ENCODE measurements at regions not wholly inside any gene's neighbourhood (a gene's known extent, or its start where the extent isn't known, plus 50 kb on each side); places are given as distances from the start of the nearest gene placed in this dataset.

DNA sequence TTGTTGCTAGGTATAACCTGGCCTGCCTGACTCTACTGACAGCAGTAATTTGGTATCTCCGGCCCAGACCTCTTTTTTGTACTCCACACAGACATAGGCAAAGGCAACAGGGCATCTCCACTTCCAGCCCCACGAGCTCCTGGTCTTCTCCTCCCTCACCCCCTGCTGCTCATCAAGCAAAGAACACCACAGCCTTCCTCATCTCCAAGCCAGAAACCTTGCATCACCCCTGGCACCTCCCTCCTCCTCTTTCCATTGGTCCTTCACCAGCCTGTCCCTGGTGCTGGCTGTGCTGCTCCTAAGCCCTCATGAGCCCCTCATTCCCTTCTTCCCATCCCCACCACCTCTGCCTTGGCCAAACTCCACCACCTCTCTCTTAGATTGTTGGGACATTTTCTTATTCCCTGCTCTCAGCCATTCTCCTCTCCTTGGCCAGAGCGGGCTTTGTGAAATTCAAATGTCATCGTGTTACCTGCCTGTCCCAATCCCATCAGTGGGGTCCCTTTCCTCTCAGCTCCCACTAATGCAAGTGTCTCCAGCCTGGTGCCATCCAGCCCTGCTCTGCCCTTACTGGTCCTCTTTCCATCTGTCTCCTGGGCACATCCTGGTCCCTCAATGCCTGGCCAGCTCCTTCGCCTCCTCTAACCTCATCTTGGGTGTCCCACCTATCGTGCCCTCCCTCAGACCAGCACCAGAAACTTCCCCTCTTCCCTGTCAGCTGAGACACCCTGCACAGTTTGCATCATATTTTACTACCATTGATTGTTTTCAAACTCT, 77.4 kb downstream of the INHBB start:
- no peak for DNase-seq
- in situ Hi-C loops (cut with MboI; ENCODE audit: low pct_unique_long_range_greater_than_20kb, low sequenced_read_pairs): no loop called here

DNA sequence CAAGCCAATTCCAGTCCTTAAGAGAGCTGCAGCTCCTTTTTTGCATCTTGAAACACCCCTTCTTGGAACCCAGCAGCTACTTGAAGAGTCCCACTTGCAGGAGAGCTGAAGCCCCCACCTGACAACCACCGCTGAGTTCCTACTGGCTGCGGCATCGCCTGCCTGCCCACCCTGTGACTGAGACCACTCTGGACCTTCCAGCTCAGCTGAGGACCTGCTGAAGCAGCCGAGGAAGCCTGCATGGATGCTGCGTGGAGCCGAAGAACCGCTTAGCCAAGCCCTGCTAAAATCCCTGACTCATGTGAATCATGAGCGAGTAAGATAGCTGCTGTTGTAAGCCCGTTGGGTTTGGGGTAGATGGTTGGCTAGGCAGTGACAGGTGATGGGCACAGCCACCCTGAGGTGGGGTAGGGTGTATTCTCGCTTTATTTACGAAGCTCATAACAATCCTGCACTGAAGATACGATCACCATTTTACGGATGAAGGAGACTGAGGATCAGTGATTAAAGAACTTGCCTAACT, 78.4 kb downstream of the INHBB start:
- in situ Hi-C loops (cut with MboI; ENCODE audit: low pct_unique_long_range_greater_than_20kb, low sequenced_read_pairs): no loop called here
- DNase-seq: no peak

DNA sequence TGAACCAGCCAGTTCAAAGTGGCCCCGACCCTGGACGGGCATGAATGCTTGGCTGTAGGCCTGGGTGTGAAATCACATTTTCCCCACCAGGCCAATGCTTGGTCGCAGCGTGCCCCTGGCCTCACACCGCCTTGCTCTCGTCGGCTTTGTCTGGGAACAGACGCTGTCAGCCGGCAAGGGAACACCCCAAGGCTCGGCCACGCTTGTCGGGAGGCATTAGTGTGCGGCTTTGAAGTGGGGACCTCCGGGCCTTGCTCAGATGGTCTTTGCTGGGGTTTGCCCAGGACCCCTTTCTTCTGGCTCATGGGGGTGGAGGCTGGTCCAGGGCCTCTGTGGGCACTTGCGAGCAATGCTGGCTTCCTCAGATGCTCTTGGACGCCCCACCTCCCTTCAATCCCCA, 79.1 kb downstream of the INHBB start:
- in situ Hi-C loops (cut with MboI; ENCODE audit: low pct_unique_long_range_greater_than_20kb, low sequenced_read_pairs): no loop called here

DNA sequence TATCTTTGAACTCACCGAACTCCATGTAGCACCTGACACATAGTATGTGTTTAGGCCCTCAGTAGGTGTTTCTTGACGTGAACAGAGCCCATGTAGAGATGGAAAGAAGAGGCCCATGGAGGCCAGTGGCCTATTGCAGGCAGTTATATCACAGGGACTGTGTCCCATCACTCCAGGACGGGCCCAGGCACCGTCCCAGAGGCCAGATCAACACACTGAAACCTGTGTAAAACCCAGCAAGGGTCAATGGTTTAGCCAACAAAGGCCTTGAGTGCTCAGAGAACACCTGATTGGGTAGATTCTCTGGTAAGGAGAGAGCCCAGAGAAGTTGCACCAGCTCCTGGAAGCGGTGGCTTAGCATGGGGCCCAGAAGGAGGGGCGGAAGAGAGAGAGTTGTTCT, 82.8 kb downstream of the INHBB start:
- DNase-seq: no peak
- in situ Hi-C loops (cut with MboI; ENCODE audit: low pct_unique_long_range_greater_than_20kb, low sequenced_read_pairs): no loop called here

More for the DNA sequence above, 79.1 kb downstream of the INHBB start:
- DNase-seq: no peak

DNA sequence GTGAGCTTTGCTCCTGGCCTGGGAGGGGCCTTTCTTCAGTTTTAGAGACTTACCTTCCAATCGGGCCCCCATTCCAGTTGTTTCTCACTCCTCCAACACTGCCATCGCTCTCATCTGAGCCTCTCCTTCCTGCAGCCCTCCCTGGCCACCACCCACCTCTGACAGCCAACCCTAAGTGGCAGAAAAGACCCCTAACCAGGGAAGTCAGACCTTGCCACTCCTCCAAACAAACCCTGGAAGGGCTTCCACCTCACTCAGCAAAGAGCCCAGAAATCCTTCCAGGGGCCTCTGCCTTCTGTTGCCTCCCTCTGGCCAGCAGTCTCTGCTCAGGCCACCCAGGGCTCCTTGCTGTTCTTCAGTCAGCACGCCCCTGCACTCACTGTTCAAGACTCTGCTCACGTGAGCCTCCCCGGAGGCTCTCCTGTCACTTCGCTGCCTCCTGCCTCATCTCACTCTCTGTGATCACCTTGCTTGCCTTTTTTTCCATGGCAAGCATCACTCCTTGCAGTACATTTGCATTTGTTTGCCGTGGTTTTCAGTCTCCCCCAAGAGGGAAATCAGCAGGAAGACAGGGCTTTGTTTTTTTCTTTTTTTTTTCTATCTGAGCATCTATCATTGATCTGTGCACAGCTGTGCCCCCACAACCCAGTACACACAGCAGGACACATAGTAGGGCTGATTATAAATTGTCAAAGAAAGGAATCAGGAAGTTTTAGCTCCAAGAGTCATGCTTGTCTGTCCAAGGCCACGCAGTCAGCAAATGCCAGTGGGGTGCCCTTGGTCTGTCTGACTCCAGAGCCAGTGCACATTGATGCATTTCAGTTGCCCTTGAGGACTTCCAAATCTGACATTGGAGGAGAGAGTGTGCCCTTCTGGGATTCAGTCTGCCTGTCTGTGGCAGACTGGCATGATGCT, 83.9 kb downstream of the INHBB start:
- in situ Hi-C loops (cut with MboI; ENCODE audit: low pct_unique_long_range_greater_than_20kb, low sequenced_read_pairs): no loop called here

DNA sequence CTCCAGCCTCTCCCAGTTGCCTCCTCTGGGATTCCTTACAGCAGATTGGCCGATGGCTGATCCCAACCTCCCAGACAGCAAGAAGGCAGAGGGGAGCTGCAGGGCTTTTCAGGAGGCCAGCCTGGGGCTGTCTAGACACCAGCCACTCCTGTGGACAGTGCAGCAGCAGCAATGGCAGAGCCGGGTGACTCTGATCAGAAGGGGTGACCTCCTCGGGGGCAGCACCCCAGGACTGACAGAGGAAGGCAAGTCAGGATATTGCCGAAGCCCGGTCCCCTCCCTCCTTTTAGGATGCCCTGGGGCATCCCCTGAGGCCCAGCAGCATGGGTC, 84.5 kb downstream of the INHBB start:
- DNase-seq: no peak
- in situ Hi-C loops (cut with MboI; ENCODE audit: low pct_unique_long_range_greater_than_20kb, low sequenced_read_pairs): no loop called here

More for the DNA sequence above, 83.9 kb downstream of the INHBB start:
- DNase-seq: no peak

DNA sequence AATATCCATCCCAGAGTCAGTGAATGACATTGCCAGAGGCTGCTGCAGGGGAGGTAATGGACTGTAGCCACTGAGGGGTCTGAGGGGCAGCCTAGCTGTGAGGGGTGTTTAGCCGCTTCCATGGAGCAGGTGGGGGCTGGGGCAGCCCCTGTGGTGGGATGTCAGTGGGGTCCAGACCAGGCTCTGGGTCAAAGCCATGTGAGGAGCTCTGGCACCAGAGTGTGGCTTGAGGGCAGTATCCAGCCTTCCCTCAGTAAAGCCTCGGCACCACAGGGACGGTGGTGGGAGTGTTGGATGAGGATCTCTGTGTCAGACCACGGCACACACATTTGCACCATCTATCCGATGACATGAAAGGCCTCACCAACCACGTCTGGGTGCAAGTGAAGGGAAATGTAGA, 85.0 kb downstream of the INHBB start:
- in situ Hi-C loops (cut with MboI; ENCODE audit: low pct_unique_long_range_greater_than_20kb, low sequenced_read_pairs): no loop called here
- DNase-seq: no peak

DNA sequence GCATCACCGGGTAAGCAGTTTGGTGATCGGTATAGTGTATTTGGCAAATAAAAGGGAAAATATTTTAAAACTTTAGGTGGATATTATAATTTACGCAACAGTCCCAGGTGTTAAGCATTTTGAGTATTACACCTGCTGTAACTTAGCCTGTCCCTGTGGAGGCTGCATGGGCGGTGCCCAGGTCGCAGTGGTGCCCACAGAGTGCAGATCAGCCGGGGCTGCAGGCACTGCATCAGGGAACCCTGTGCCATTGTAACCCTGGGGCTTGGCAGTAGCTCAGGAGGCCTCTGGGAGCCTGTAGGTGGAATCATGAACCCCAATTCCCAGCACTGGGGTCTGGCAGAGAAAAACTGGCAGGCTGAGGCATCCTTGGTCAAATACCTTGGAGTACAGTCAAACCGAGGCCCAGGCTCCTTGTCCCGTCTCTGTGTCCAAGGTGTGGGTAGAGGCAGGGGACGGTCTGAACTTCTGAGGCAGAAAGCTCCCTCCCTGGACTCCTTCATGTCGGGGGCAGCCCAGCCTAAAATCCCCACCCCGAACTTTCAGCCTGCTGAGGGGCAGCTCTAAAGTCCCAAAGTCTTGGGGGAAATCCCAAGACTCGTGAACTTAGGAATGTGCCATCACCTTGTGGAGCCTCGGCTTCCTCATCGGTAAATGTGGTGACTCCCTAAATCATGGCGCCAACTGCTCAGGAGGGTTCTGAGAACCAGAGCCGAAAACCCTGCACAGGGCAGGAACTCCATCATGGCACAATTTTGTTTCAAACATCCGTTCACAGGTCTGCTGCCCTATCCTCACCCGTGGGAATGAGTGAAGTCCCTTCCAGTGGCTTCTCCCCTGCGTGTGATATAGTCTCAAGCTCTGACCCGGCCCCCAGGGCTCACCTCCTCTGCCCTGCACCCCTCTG, 85.7 kb downstream of the INHBB start:
- in situ Hi-C loops (cut with MboI; ENCODE audit: low pct_unique_long_range_greater_than_20kb, low sequenced_read_pairs): no loop called here
- no peak for DNase-seq

DNA sequence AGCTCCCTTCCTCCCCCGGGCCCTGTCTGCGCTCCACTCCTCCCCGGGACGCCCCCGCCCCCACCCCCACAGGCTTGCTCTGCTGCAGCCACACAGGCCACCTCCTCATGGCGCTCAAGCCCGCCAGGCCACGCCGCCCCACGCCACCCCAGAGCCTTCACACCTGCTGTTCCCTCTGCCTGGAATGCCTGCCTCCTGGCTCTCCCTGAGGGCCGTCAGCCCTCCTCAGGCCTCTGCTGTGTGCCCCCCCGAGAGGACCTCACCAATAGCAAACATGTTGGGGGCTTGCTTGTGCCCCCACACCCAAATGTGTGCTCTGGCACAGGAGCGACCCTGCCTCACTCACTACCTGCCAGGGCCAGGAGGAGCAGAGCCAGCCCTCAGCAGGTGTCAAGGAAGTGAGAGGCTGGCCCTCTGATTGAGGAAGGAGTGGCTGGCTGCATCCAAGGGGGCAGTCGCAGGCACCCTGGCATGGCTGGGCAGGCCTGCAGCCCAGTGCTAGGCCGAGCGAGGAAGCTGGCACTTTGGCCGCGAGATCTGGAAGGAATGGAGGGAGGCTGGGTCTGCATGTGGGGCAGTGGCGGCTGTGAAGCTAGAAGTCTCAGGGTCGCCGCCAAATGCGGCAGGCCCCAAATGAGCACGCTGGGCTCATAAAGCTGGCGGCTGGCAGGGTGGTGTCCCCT, 86.5 kb downstream of the INHBB start:
- DNase-seq: no peak
- in situ Hi-C loops (cut with MboI; ENCODE audit: low pct_unique_long_range_greater_than_20kb, low sequenced_read_pairs): no loop called here

DNA sequence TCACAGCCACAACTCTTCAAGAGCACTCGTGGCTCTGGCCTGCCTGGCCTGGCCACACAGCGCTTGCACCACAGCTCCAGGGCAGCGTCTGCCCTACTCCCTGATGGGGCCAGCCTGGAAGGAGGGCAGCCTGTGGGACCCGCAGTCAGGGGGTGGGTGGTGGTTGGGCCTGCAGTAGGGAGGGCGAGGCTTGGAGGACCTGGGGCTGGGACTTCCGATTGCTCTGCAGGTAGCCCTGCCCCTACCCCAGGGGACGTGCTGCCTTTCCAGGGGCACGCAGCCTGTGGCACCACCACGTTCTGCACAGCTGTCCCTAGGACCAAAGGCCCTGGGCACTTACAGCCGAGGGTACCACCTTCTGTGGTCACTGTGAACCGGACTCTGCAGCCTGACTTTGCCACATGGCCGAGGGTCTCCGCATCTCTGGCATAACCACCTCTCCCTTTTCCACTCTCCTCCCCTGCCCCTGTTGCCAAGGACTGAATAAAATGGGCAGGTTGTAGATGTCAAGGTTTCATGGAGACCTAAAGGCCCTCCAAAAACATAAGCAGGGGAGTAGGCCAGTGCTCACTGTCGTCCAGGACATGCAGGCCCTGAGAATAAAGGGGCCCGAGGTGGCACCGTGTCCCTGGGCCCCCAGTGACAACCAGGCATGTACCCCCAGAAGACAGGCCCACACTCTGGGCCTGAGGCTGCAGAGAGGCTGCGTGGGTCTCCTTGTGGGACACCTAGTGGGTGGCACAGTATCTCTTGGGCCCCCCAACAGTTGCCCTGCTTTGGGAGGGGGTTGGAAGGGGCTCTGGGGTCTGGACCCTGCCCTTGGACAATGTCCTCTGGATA, 87.3 kb downstream of the INHBB start:
- in situ Hi-C loops (cut with MboI; ENCODE audit: low pct_unique_long_range_greater_than_20kb, low sequenced_read_pairs): no loop called here
- no peak for DNase-seq

DNA sequence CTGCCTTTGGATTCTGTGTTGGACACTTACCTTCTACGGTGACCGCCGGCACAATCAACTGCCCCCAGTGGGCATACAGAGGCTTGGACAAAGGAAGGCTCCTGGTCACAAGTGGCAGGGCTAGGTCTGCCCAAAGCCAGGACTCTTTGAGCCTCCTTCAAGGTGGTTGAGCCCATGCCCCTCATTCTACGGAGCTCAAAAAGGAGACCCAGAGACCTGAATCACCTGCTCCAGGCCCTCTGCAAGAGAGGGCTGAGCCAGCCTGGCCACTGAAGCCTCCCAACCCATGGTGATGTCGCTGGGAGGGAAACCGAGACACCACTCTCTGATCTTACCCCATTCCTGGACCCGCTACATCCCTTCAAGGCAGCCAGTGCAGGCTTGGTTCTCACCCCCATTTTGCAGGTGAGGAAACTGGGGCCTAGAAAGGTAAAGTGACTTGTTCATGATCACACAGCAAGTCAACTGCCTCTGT, 87.9 kb downstream of the INHBB start:
- no peak for DNase-seq
- in situ Hi-C loops (cut with MboI; ENCODE audit: low pct_unique_long_range_greater_than_20kb, low sequenced_read_pairs): no loop called here

DNA sequence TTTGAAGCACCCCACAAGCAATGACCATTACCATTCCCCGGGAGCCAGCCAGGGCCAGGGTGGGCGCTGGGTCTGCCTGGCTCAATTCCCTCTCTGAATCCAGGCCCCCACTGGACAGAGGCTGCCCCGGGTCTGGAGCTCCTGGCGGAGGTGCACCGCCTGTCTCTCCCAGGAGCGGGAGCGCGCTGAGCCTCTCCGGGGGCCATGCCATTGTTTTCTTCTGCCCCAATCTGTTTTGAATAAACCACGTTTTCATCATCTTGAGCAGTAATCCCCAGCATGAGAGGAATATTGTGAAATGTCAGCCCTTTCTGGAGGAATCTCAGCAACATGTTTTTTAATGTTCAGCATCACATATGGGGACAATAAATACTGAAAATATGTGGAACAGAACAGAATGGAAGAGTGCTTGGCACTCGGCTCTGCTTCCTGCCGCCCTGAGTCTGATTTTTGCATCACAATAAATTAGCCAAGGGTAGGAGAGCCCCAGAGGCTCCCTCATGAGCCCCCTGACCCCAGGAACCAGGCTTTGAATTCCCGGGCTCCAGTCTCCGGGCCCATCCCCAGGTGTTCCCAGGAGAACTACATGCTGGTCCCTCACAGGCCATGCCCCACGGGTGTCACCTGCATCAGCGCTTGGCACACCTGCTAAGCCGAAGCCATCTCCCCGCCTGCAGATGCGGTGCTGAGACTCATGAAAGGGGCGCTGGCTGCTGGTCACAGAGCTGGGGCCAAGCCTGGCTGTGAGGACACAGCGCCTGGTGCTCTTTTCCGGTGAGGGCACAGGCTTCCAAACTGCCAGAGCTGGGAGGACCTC, 88.8 kb downstream of the INHBB start:
- in situ Hi-C loops (cut with MboI; ENCODE audit: low pct_unique_long_range_greater_than_20kb, low sequenced_read_pairs): no loop called here
- no peak for DNase-seq

DNA sequence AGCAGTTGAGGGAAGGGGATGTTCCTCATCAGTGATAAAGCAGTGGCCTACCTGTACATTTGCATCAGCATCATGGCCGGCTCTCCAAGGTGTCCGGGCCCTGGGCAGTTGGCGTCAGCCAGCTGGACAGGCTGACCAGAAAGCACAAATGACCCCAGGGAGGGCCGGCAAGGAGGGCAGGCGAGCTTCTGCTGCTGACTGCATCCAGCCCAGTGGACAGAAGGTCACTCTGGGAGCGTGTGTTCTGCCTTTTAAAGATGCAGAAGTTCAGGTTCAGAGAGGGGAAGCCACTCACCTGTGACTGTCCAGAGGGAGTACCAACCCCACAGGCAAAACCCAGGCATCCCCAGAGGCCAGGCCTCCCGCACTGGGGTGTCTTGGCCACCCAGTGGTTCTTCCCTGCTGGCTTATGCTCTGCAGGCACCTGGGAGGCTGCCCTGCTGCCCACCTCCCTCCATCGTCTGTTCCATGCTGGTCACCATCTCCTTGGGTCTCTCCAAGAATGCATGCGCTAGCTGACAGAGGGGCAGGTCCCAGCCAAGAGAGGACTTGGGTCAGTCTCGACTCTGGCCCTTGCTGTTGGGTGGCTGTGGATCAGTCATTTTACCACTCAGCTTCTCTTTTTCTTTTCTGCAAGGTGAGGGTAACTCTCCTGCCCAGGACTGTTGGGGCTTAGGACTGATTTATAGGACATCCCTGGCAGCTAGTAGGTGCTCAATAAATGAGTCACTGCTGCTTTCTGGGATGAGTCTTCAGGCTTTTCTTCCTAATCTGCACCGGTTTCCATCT, 89.9 kb downstream of the INHBB start:
- in situ Hi-C loops (cut with MboI; ENCODE audit: low pct_unique_long_range_greater_than_20kb, low sequenced_read_pairs): no loop called here

DNA sequence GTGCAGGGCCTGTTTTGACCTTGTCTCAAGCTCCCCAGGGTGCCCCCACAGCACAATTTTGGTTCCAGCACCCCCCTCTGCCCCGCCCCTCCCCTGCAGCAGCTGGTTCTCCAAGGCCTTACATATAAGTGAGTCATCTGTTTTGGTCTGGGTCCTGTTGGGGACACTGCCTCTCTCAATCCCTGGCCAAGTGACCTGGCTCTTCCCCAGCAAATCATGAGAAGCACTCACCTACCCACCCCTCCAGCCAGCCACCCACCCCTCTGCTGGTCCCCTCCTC, 90.5 kb downstream of the INHBB start:
- no peak for DNase-seq
- in situ Hi-C loops (cut with MboI; ENCODE audit: low pct_unique_long_range_greater_than_20kb, low sequenced_read_pairs): no loop called here

More for the DNA sequence above, 89.9 kb downstream of the INHBB start:
- DNase-seq: no peak

DNA sequence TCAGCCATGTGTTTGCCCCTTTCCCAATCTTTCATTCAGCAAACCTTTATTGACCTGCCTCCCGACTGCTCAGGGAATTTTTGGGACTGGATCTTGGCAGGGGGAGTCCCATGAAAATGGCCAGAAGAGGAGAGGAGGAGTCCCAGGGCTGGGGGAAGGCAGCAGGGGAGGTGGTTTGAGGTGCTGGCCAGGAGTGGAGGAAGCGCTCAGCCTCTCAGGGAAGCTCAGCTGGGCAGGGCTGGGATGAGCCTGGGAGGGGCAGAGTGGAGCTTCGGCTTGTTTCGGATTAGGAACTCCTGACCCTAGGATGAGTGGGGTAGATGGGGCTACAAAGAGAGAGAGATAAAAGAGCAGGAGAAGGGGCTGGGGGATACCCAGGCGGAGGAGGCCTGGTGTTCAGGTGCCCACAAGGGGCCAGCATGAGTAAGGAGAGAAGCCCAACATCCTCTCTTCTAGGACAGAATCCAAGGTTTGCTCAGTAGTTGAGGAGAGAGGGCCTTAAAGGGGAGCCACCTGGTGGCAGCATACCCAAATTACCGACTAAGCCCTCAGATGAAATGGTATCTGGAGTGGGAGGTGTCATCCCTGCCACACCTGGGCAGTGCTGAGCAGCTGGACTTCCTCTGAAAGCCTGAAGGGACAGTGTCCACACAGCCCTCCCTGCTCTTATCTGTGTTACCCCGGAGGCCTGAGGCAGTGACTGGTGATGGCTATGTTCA, 91.1 kb downstream of the INHBB start:
- DNase-seq: peak; percentile 35
- in situ Hi-C loops (cut with MboI; ENCODE audit: low pct_unique_long_range_greater_than_20kb, low sequenced_read_pairs): no loop called here

DNA sequence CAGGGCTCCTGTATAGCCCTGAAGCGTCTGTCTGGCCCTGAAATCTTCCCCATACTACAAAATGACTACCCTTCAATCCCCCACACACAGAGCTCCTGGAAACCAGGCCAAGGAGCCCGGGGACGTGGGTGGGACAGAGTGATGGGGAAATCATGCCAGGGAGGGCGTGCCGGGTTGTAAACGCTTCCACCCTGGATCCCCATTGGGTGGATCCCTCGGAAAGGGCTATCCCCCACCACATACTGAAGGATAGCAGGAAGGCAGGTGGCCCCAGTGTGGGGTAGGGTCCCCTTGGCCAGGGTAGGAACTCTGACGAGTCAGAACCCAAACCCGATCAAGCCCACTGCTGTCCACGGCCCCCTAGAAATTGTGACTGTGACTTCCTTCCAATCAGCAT, 91.7 kb downstream of the INHBB start:
- in situ Hi-C loops (cut with MboI; ENCODE audit: low pct_unique_long_range_greater_than_20kb, low sequenced_read_pairs): no loop called here

More for the DNA sequence above, 91.7 kb downstream of the INHBB start:
- DNase-seq: no peak
